ENCODE measurements at regions not wholly inside any gene's neighbourhood (a gene's known extent, or its start where the extent isn't known, plus 50 kb on each side); places are given as distances from the start of the nearest gene placed in this dataset.

GRCh38 chr20:43375591-43375990 lies 82.1 kb upstream of the SRSF6 start (continued):
- no peak for TF ChIP-seq REST (IDR thresholded peaks at IDR 0.05; ENCODE audit: unreplicated experiment)
- no peak for TF ChIP-seq CTCF (conservative IDR thresholded peaks at IDR 0.05; ENCODE audit: low read depth in 2 of 2)
- no peak for TF ChIP-seq JUNB (IDR thresholded peaks at IDR 0.05; ENCODE audit: unreplicated experiment)
- TF ChIP-seq ETS1 (IDR thresholded peaks at IDR 0.05) = no peak

GRCh38 chr20:43372051-43372450 lies 85.6 kb upstream of the SRSF6 start:
- H3K27ac Mint-ChIP-seq = no peak overlapping the region
- H3K4me3 Mint-ChIP-seq = no peak overlapping the region
- TF ChIP-seq STAT1 (IDR thresholded peaks at IDR 0.05; ENCODE audit: unreplicated experiment) (no peak), ZNF331 (CRISPR knock-in tag; IDR thresholded peaks at IDR 0.05; ENCODE audit: low read depth) (no peak), REST (IDR thresholded peaks at IDR 0.05; ENCODE audit: unreplicated experiment) (no peak), ETS1 (IDR thresholded peaks at IDR 0.05) (no peak), EZH2phosphoT487 (IDR thresholded peaks at IDR 0.05; ENCODE audit: unreplicated experiment) (no peak), EZH2 (IDR thresholded peaks at IDR 0.05; ENCODE audit: low read depth, unreplicated experiment) (no peak), JUNB (IDR thresholded peaks at IDR 0.05; ENCODE audit: unreplicated experiment) (no peak), ZNF114 (CRISPR knock-in tag; IDR thresholded peaks at IDR 0.05) (no peak)

More at GRCh38 chr20:43372051-43372450, 85.6 kb upstream of the SRSF6 start:
- no peaks in the 10 kb centered on the region for H3F3A ChIP-seq (replicated peaks; ENCODE audit: low read depth)
- Mint-ChIP-seq H3K4me1 (no peaks in the 10 kb centered on the region), H3K9me3 (peaks cover 72% of the 10 kb centered on the region), H3K27me3 (ENCODE audit: insufficient read depth, low read depth, poor library complexity) (peaks cover 2% of the 10 kb centered on the region), H3K36me3 (ENCODE audit: low read depth) (peaks cover 9% of the 10 kb centered on the region)
- H3K9me2 ChIP-seq (ENCODE audit: insufficient read depth) = no peaks in the 10 kb centered on the region
- H3K27me3 ChIP-seq (ENCODE audit: insufficient read depth) = no peaks in the 10 kb centered on the region
- H4K20me1 ChIP-seq (replicated peaks; ENCODE audit: insufficient read depth) = no peaks in the 10 kb centered on the region
- no peak overlapping the region for H3K4me3 ChIP-seq
- peaks cover 4% of the 10 kb centered on the region; the same call in 1 of the 2 replicates for H3K36me3 ChIP-seq (ENCODE audit: insufficient read depth)
- ATAC-seq = no peak
- H3K4me2 ChIP-seq = no peak overlapping the region
- H2AFZ ChIP-seq = no peak overlapping the region
- H3K4me1 ChIP-seq (ENCODE audit: insufficient read depth) = no peaks in the 10 kb centered on the region
- H3K27ac ChIP-seq (ENCODE audit: low read depth) = no peak overlapping the region
- no peaks in the 10 kb centered on the region for H3K79me2 ChIP-seq (replicated peaks; ENCODE audit: insufficient read depth)
- no peak for DNase-seq (ENCODE audit: low spot score)

All from GM23338 (cell line).